NCI-H524 treated with DMSO at 0.1 percent for 48 hours (cell line): ENCODE measurements at regions not wholly inside any gene's neighbourhood (a gene's known extent, or its start where the extent isn't known, plus 50 kb on each side); places are given as distances from the start of the nearest gene placed in this dataset.
"Not testable (repeated sequence)": the region's sequence is repeated elsewhere in the genome, so short reads cannot be mapped to it uniquely, and the experiment has no call there.

ENCODE experiments used
- DNase-seq: peaks from one replicate; lab custom pipeline; 2025; lab: John Stamatoyannopoulos, UW

GRCh38 chr12:131655469-131656174 is 55.3 kb upstream of the SFSWAP start:
- not testable (repeated sequence) for DNase-seq

GRCh38 chr12:131656796-131657195 is 54.1 kb upstream of the SFSWAP start:
- not testable (repeated sequence) for DNase-seq

DNA sequence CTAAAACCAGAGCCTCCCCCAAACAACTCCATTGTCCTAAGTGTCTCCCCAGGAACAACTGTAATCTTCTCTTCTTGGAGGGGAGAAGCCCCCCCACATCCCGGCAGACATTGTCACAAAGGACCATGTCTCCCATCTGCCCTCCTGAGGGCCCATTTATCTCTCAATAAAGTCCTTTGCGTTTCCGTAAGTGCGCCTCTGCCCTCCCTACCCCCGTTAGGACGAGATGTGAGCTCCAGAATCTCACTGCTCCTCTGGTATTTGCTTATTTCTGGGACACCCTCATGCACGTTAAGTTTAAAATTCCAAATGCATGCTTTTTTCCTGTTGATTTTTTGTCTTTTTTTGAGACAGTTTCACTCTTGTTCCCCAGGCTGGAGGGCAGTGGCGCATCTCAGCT is 52.3 kb upstream of the SFSWAP start:
- DNase-seq = not testable (repeated sequence)

GRCh38 chr12:131659484-131659883 is 51.4 kb upstream of the SFSWAP start:
- not testable (repeated sequence) for DNase-seq

DNA sequence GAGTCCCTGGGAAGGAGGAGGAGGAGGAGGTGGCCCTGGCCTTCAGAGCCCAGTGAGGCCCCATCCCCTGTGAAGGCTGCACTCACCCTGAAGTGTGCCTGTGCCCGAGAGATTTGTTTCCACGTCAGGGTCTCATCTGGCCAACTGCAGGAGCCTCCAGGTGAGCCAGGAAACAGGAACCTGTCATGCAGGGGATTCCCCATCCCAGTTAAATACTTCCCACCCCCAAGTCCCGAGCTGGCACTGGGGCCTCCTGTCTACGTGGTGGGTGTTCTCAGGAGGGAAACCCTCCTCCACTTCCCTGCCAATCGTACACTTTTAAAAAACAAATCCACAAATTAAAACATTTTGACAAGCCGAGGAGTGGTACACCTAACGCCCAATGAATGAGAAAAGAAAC is 50.9 kb upstream of the SFSWAP start:
- DNase-seq = not testable (repeated sequence)

GRCh38 chr12:131660401-131660800 is 50.5 kb upstream of the SFSWAP start:
- DNase-seq = not testable (repeated sequence)
